ENCODE measurements at regions not wholly inside any gene's neighbourhood (a gene's known extent, or its start where the extent isn't known, plus 50 kb on each side); places are given as distances from the start of the nearest gene placed in this dataset.

GRCh38 chr13:80555796-80556678, 215.1 kb upstream of the SPRY2 start:
- no CpG with 5 or more reads among the region's 5 CpGs for WGBS (ENCODE audit: insufficient coverage)
- Histone ChIP-seq H3K36me3 (ENCODE audit: control insufficient read depth in 4 of 4, insufficient read depth in 4 of 4, low read length in 3 of 4) (no peaks in the 10 kb centered on the region), H3K27ac (ENCODE audit: insufficient read depth in 1 of 2, low read depth in 1 of 2, low read length in 2 of 2, poor library complexity in 1 of 2, severe bottlenecking in 2 of 2) (no peak overlapping the region), H3K4me1 (ENCODE audit: control extremely low read depth in 1 of 4, control insufficient read depth in 4 of 4, insufficient read depth in 4 of 4, low read length in 3 of 4) (peaks cover 2 to 10% (median 4%) of the 10 kb centered on the region in 4 experiments), H3K27me3 (replicated peaks in 2 of 5; ENCODE audit: control insufficient read depth in 4 of 5, insufficient read depth in 5 of 5, low read length in 4 of 5) (no peaks in the 10 kb centered on the region), H3K4me3 (ENCODE audit: control insufficient read depth in 1 of 7, extremely low read depth in 1 of 7, insufficient read depth in 4 of 7, low read depth in 2 of 7, low read length in 6 of 7) (no peak overlapping the region), H3K9me3 (ENCODE audit: control extremely low read depth in 1 of 5, control insufficient read depth in 4 of 5, insufficient read depth in 2 of 5, low read depth in 1 of 5, low read length in 4 of 5) (no peaks in the 10 kb centered on the region)
- CTCF ChIA-PET: no interaction called here
- DNase-seq: no peak
- POLR2A ChIA-PET: no interaction called here

DNA sequence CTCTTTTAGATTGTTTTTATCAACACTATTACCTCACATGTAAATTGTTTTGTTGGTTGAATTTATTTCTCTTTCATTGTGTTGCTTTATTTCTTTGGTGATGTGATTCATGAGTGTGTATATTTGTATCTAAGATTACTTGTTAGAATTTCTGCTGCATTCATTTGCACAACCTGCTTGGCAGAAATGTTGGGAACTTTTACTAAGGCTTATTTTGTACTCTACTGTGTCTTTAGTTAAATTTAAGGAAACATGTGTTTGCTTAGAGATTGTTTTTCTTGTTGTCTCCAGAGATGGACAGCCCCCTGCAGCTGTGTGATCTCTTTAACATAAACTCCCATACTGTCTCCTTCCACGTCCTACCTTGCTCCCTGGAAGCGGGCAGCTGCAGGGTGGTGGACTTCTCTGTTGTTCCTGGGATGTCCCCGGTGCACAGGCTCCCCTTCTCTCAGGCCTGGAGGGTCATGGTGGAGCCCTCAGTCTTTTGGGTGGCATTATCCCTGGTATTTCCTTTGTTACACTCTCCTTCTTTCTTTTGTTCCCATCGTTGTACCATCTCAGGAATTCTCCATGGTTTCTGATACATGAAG, 212.0 kb upstream of the SPRY2 start:
- no peaks in the 10 kb centered on the region for H3K27me3 ChIP-seq (replicated peaks in 2 of 5; ENCODE audit: control insufficient read depth in 4 of 5, insufficient read depth in 5 of 5, low read length in 4 of 5)
- POLR2A ChIA-PET: no interaction called here
- no peak overlapping the region for H3K27ac ChIP-seq (ENCODE audit: insufficient read depth in 1 of 2, low read depth in 1 of 2, low read length in 2 of 2, poor library complexity in 1 of 2, severe bottlenecking in 2 of 2)
- H3K4me3 ChIP-seq (ENCODE audit: control insufficient read depth in 1 of 7, extremely low read depth in 1 of 7, insufficient read depth in 4 of 7, low read depth in 2 of 7, low read length in 6 of 7): no peak overlapping the region
- CTCF ChIA-PET: no interaction called here
- DNase-seq: no peak
- 55% methylated on average over 3 of the region's 4 CpGs for WGBS (ENCODE audit: insufficient coverage)
- no peaks in the 10 kb centered on the region for H3K9me3 ChIP-seq (ENCODE audit: control extremely low read depth in 1 of 5, control insufficient read depth in 4 of 5, insufficient read depth in 2 of 5, low read depth in 1 of 5, low read length in 4 of 5)
- no peaks in the 10 kb centered on the region for H3K36me3 ChIP-seq (ENCODE audit: control insufficient read depth in 4 of 4, insufficient read depth in 4 of 4, low read length in 3 of 4)
- peaks cover 4 to 13% (median 5%) of the 10 kb centered on the region in 4 experiments for H3K4me1 ChIP-seq (ENCODE audit: control extremely low read depth in 1 of 4, control insufficient read depth in 4 of 4, insufficient read depth in 4 of 4, low read length in 3 of 4)

DNA sequence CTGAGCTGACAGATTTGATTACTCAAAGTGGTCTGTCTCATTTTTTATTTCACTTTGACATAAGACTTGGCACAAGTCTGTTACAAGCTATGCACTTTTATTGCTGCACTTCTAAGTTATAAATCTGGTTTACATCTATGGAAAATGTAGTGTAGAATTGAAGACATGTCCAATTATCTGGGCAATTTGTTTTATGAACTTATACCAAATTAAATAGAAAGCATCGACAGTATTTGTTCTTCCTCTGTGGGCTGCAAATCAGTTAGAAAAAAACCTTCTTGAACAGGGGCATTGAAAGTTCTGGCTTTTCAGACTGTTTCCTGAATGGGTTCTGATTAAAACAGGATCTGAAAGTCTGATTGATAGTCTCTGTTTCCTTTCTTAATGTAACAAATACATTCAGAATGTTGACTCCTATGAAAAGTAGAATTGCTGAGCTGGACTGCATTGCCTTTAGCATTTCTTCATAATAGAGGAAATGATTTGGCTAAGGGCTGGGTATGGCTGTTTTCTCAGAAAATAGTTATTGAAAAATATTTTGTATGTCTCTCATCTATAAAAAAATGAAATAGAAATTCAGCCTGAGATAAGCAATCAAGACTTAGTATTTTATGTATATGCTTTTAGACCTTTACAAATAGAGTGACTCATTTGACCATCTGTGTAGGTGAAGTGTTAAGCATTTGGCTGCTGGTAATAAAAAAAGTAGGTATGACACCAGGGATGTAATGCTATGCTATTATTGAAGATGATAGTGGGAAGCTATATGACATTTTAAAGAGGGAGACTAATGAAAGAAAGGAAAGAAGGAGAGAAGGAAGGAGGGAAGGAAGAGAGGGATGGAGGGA, 210.9 kb upstream of the SPRY2 start:
- H3K9me3 ChIP-seq (ENCODE audit: control extremely low read depth in 1 of 5, control insufficient read depth in 4 of 5, insufficient read depth in 2 of 5, low read depth in 1 of 5, low read length in 4 of 5): no peaks in the 10 kb centered on the region
- no peaks in the 10 kb centered on the region for H3K27me3 ChIP-seq (replicated peaks in 2 of 5; ENCODE audit: control insufficient read depth in 4 of 5, insufficient read depth in 5 of 5, low read length in 4 of 5)
- H3K27ac ChIP-seq (ENCODE audit: insufficient read depth in 1 of 2, low read depth in 1 of 2, low read length in 2 of 2, poor library complexity in 1 of 2, severe bottlenecking in 2 of 2): no peak overlapping the region
- POLR2A ChIA-PET: no interaction called here
- H3K4me3 ChIP-seq (ENCODE audit: control insufficient read depth in 1 of 7, extremely low read depth in 1 of 7, insufficient read depth in 4 of 7, low read depth in 2 of 7, low read length in 6 of 7): no peak overlapping the region
- peaks cover 4 to 13% (median 5%) of the 10 kb centered on the region in 4 experiments for H3K4me1 ChIP-seq (ENCODE audit: control extremely low read depth in 1 of 4, control insufficient read depth in 4 of 4, insufficient read depth in 4 of 4, low read length in 3 of 4)
- CTCF ChIA-PET: interaction anchor here (0.6 kb wide), 1 partner anchor 50 kb away, joined by 3 read pairs; no protein-coding TSS in a partner anchor
- no peaks in the 10 kb centered on the region for H3K36me3 ChIP-seq (ENCODE audit: control insufficient read depth in 4 of 4, insufficient read depth in 4 of 4, low read length in 3 of 4)
- peak in 2 of 3 donors; percentile 23 to 35 for DNase-seq
- WGBS (ENCODE audit: insufficient coverage): 0% methylated on average over 1 of the region's 1 CpG

DNA sequence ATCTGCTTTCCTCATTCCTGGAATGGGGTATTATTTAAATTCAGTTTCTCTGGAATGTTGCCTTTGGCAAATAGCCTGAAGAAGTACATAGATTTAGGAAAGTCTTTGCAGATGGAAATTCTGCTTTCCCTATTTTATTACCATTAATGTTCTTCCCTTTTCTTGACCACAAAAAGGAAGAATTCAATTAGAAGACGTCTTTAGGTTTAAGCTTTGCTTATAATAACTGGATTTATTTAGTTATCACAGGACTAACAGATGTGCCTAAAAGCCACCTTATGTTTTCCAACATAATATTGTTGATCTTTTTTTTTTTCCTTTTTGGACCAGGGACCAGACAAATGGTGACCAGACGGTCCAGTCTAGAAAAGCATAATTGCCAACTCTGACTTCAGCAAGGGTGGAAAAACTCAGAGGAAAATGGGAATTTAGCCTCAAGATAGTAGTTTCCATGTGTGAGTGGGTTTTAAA, 210.1 kb upstream of the SPRY2 start:
- ChIA-PET POLR2A (no interaction called here), CTCF (no interaction called here)

GRCh38 chr13:80548915-80549314, 208.0 kb upstream of the SPRY2 start:
- ChIA-PET POLR2A (no interaction called here), CTCF (interaction anchor here (0.6 kb wide), 1 partner anchor 17 kb away, joined by 3 read pairs; no protein-coding TSS in a partner anchor)
- DNase-seq: no peak
- H3K27ac ChIP-seq (ENCODE audit: insufficient read depth in 1 of 2, low read depth in 1 of 2, low read length in 2 of 2, poor library complexity in 1 of 2, severe bottlenecking in 2 of 2): no peak overlapping the region
- H3K4me1 ChIP-seq (ENCODE audit: control extremely low read depth in 1 of 4, control insufficient read depth in 4 of 4, insufficient read depth in 4 of 4, low read length in 3 of 4): peaks cover 4 to 13% (median 5%) of the 10 kb centered on the region in 4 experiments
- no peaks in the 10 kb centered on the region for H3K9me3 ChIP-seq (ENCODE audit: control extremely low read depth in 1 of 5, control insufficient read depth in 4 of 5, insufficient read depth in 2 of 5, low read depth in 1 of 5, low read length in 4 of 5)
- H3K4me3 ChIP-seq (ENCODE audit: control insufficient read depth in 1 of 7, extremely low read depth in 1 of 7, insufficient read depth in 4 of 7, low read depth in 2 of 7, low read length in 6 of 7): no peak overlapping the region
- no peaks in the 10 kb centered on the region for H3K36me3 ChIP-seq (ENCODE audit: control insufficient read depth in 4 of 4, insufficient read depth in 4 of 4, low read length in 3 of 4)
- no peaks in the 10 kb centered on the region for H3K27me3 ChIP-seq (replicated peaks in 2 of 5; ENCODE audit: control insufficient read depth in 4 of 5, insufficient read depth in 5 of 5, low read length in 4 of 5)

More for the DNA sequence above, 210.1 kb upstream of the SPRY2 start:
- no CpG with 5 or more reads among the region's 2 CpGs for WGBS (ENCODE audit: insufficient coverage)
- Histone ChIP-seq H3K36me3 (ENCODE audit: control insufficient read depth in 4 of 4, insufficient read depth in 4 of 4, low read length in 3 of 4) (no peaks in the 10 kb centered on the region), H3K4me1 (ENCODE audit: control extremely low read depth in 1 of 4, control insufficient read depth in 4 of 4, insufficient read depth in 4 of 4, low read length in 3 of 4) (peaks cover 4 to 13% (median 5%) of the 10 kb centered on the region in 4 experiments), H3K9me3 (ENCODE audit: control extremely low read depth in 1 of 5, control insufficient read depth in 4 of 5, insufficient read depth in 2 of 5, low read depth in 1 of 5, low read length in 4 of 5) (no peaks in the 10 kb centered on the region), H3K27me3 (replicated peaks in 2 of 5; ENCODE audit: control insufficient read depth in 4 of 5, insufficient read depth in 5 of 5, low read length in 4 of 5) (no peaks in the 10 kb centered on the region), H3K27ac (ENCODE audit: insufficient read depth in 1 of 2, low read depth in 1 of 2, low read length in 2 of 2, poor library complexity in 1 of 2, severe bottlenecking in 2 of 2) (no peak overlapping the region), H3K4me3 (ENCODE audit: control insufficient read depth in 1 of 7, extremely low read depth in 1 of 7, insufficient read depth in 4 of 7, low read depth in 2 of 7, low read length in 6 of 7) (no peak overlapping the region)
- DNase-seq: no peak

DNA sequence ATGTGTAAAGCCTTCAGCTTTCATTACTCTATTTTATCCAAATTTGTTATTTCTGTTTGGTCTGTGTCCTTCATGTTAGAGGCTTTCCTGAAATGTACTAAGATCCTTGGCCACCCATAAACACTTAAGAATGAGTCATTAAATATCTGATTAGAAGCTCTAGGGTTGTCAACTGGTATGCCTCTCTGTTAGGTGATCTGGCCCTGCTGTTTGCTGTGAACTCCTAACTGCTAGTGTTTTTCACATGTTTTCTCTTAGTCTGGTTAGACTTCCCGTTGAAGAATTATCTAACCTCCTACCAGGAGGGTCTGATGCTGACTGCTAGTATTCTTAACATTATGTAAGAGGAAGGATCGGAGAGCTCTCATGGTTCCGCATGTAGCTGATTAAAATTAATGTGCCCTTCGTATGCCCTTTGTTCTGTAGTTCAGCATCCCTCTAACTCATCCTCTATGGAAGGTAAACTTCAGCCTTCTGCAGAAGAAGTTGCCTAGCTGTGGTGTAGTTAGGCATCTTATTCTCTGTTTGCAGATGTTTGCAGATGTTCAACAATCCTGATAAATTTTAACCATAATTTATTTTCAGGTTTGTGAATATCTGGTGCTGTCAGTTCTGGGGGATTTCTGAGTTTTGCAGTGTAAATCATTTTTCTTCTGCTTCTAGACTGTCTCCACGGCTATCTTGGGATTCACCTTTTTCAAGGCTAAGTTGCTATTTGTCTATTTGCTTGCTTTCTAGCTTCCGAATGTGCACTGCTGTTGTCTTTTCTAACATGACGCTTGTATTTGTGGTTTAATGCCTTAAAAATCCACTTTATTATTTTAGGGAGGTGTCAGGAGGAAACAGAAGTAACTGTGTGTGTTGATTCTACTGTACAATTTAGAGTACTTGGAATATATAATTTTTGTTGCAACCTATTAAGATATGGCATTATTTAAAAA, 207.2 kb upstream of the SPRY2 start:
- WGBS (ENCODE audit: insufficient coverage): 87% methylated on average over 3 of the region's 7 CpGs
- H3K4me1 ChIP-seq (ENCODE audit: control extremely low read depth in 1 of 4, control insufficient read depth in 4 of 4, insufficient read depth in 4 of 4, low read length in 3 of 4): peaks cover 4 to 13% (median 5%) of the 10 kb centered on the region in 4 experiments
- DNase-seq: peak in 2 of 3 donors; percentile 3 to 19
- H3K4me3 ChIP-seq (ENCODE audit: control insufficient read depth in 1 of 7, extremely low read depth in 1 of 7, insufficient read depth in 4 of 7, low read depth in 2 of 7, low read length in 6 of 7): no peak overlapping the region
- no peaks in the 10 kb centered on the region for H3K36me3 ChIP-seq (ENCODE audit: control insufficient read depth in 4 of 4, insufficient read depth in 4 of 4, low read length in 3 of 4)
- ChIA-PET CTCF (interaction anchor here (0.6 kb wide), 1 partner anchor 16 kb away, joined by 3 read pairs; no protein-coding TSS in a partner anchor), POLR2A (no interaction called here)
- H3K9me3 ChIP-seq (ENCODE audit: control extremely low read depth in 1 of 5, control insufficient read depth in 4 of 5, insufficient read depth in 2 of 5, low read depth in 1 of 5, low read length in 4 of 5): no peaks in the 10 kb centered on the region
- no peak overlapping the region for H3K27ac ChIP-seq (ENCODE audit: insufficient read depth in 1 of 2, low read depth in 1 of 2, low read length in 2 of 2, poor library complexity in 1 of 2, severe bottlenecking in 2 of 2)
- no peaks in the 10 kb centered on the region for H3K27me3 ChIP-seq (replicated peaks in 2 of 5; ENCODE audit: control insufficient read depth in 4 of 5, insufficient read depth in 5 of 5, low read length in 4 of 5)

Measured in common myeloid progenitor, CD34-positive (primary cell).